Suprapubic skin (tissue), 4 donors: ENCODE measurements at regions not wholly inside any gene's neighbourhood (a gene's known extent, or its start where the extent isn't known, plus 50 kb on each side); places are given as distances from the start of the nearest gene placed in this dataset.

Experiments
- EP300 ChIP-seq: sonication (generic); formaldehyde crosslinking; IDR thresholded peaks from one replicate; pipeline ENCODE4 v1.6.1; 2017; ENCODE audit warnings: antibody characterized with exemption
- POLR2A ChIP-seq, 2 donors: fragments of 450-650 bp; IDR thresholded peaks; one replicate each; pipeline ENCODE4 v1.6.1; 2017; ENCODE audit warnings: antibody characterized with exemption in 2 of 2, mild to moderate bottlenecking in 2 of 2, moderate library complexity in 2 of 2
- POLR2AphosphoS5 ChIP-seq, 3 donors: sonication (generic); formaldehyde crosslinking; IDR thresholded peaks; one replicate each; pipeline ENCODE4 v1.6.1; 2017; ENCODE audit warnings: antibody characterized with exemption in 3 of 3
- TF ChIP-seq, protein P1 (sequence below), 2 donors: fragments of 200-600 bp in 1 of 2; fragments of 450-650 bp in 1 of 2; sonication (generic) in 1 of 2; IDR thresholded peaks; one replicate each; pipeline ENCODE4 v1.5.1; 2016 to 2019; ENCODE audit warnings: antibody characterized with exemption in 2 of 2, mild to moderate bottlenecking in 1 of 2, moderate library complexity in 1 of 2

DNA sequence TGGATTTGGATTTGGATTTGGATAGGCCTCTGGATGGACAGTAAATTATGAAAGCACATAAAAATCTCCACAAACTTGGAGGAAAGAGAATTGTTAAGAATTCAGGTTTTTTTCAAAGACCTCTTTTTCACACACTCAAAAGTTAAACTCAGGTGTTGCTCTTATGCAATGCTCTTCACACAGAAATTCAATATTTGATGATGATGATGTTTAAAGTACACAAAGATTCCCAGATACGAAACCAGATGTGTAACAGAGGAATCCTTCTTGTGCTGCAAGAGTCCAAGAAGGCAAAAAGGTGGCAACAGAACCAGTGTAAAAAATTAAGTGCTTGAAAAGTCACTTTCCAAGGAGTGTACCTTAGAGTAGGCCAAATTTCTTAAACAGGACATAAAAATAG lies 75.8 kb upstream of the SPATS2L start:
- TF ChIP-seq, protein P1, sequence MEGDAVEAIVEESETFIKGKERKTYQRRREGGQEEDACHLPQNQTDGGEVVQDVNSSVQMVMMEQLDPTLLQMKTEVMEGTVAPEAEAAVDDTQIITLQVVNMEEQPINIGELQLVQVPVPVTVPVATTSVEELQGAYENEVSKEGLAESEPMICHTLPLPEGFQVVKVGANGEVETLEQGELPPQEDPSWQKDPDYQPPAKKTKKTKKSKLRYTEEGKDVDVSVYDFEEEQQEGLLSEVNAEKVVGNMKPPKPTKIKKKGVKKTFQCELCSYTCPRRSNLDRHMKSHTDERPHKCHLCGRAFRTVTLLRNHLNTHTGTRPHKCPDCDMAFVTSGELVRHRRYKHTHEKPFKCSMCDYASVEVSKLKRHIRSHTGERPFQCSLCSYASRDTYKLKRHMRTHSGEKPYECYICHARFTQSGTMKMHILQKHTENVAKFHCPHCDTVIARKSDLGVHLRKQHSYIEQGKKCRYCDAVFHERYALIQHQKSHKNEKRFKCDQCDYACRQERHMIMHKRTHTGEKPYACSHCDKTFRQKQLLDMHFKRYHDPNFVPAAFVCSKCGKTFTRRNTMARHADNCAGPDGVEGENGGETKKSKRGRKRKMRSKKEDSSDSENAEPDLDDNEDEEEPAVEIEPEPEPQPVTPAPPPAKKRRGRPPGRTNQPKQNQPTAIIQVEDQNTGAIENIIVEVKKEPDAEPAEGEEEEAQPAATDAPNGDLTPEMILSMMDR (IDR thresholded peaks at IDR 0.05) = no peak
- TF ChIP-seq EP300 (no peak), POLR2A (IDR thresholded peaks at IDR 0.05) (no peak), POLR2AphosphoS5 (IDR thresholded peaks at IDR 0.05) (no peak)
